GM19351 (cell line): ENCODE measurements at regions not wholly inside any gene's neighbourhood (a gene's known extent, or its start where the extent isn't known, plus 50 kb on each side); places are given as distances from the start of the nearest gene placed in this dataset.
"Not testable (repeated sequence)": the region's sequence is repeated elsewhere in the genome, so short reads cannot be mapped to it uniquely, and the experiment has no call there.

Experiments used
- ATAC-seq: cut with Tn5 transposase; IDR thresholded peaks from one replicate; pipeline ENCODE4 v1.9.1; 2021; ENCODE audit warnings: mild to moderate bottlenecking, moderate library complexity; ENCODE audit not compliant: unreplicated experiment

DNA sequence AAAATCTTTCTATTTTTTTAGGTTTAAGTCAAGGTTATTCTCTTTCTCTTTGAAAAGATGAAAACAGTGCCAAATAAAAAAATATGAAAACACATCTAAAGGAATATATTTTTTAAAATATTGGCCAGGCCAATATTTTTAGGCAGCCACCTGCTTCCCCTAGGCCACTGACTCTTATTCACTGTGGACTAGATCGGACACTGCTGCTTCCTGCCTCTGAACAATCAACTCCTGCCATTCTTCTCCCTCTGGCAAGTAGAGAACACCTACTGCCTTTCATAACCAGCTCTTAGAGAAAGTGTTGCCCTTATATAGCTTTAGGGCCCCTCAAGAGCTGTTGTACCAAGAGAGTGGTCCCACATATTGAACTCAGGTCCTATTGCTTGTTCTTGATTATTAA is 529.2 kb downstream of the RAPGEF2 start:
- ATAC-seq, result no peak

DNA sequence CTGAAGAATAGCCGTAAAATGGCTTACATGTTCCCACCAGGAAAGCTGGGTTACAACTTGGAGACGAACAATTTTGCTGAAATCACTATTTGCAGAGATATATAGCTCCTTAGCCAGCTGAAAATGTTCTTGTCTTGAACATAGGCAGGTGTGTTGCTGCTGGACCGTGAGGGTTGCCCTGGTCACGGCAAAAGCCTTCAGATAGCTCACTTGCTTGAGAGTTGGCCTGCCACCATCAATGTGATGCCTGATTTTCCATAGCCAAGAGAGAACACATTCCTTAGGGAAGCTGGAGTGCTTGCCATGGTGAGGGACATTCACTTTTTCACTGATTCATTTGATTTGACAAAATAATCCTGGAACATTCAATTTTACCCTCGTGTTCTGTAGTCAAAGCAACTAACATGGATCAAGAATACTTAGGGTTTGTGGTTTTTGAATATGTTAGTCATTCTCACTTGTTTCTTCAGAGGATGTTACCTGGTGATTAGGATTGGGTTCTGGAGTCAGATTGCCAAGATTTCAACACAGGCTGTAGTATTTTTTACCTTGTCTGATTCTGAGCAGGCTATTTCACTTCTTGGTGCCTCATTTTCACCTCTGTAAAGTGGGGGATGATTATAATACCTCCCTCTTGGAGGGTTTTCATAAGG is 536.9 kb downstream of the RAPGEF2 start:
- ATAC-seq, result no peak

- no peak for ATAC-seq
These were observed 546.4 kb downstream of the RAPGEF2 start for GRCh38 chr4:159649237-159649636.

GRCh38 chr4:159652871-159653270 is 550.0 kb downstream of the RAPGEF2 start:
- no peak for ATAC-seq

DNA sequence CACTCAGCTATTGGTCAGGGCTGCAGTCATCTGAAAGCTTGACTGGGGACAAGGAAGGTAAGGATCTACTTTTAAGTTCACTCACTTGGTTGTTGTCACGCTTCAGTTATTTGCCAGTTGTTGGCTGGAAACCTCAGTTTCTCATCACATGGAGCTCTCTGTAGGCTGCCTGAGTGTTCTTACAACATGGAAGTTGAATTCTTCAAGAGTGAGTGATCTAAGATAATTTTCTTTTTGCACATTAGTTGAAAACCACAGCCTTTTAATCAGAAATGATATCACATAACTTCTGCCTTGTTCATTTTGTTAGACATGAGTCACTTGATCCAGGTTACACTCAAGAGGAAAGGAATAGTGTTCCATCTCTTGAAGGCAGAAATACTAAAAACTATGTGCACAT is 552.7 kb downstream of the RAPGEF2 start:
- ATAC-seq, result no peak

- ATAC-seq, result no peak
These were observed 566.2 kb downstream of the RAPGEF2 start for GRCh38 chr4:159669094-159669493.

GRCh38 chr4:159673221-159673620 is 570.3 kb downstream of the RAPGEF2 start:
- no peak for ATAC-seq

- no peak for ATAC-seq
These were observed 571.4 kb downstream of the RAPGEF2 start for GRCh38 chr4:159674241-159674640.

DNA sequence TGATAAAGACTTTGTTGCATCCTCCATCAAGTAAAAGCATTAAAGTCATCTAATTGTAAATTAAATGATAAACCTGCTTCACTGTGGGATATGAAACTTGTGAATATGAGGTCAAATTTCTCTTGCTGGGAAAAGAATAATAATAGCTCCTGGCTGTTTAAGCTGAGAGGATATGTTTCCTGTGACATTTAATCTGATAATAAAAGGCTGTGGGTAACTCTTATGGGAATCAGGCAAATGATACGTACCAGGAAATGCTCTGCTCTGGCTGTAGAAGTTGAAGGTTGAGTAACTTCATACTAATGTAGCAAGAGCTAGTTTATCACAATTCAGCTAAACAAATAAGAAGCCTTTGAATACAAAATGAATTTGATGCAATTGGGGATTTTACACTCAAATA is 574.6 kb downstream of the RAPGEF2 start:
- ATAC-seq, result no peak

- no peak for ATAC-seq
These were observed 580.1 kb downstream of the RAPGEF2 start for GRCh38 chr4:159682996-159683395.

DNA sequence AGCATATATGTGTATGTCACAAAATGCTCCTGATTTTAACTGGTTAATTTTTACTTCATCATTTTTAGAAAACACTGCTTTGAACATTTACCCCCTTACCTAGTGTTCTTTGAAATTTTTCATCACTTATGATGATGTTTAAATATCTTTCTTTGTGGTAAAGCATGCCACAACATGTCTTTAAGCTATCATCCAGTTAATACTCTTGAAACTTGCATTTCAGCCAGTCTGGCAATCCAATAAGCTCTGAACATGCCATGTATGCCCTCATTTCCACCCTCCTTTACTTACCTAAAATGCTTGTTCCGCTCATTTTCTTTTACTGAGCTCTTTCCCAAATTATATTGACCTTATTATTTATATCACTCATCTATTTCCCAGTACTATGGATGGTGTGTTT is 581.2 kb downstream of the RAPGEF2 start:
- no peak for ATAC-seq

DNA sequence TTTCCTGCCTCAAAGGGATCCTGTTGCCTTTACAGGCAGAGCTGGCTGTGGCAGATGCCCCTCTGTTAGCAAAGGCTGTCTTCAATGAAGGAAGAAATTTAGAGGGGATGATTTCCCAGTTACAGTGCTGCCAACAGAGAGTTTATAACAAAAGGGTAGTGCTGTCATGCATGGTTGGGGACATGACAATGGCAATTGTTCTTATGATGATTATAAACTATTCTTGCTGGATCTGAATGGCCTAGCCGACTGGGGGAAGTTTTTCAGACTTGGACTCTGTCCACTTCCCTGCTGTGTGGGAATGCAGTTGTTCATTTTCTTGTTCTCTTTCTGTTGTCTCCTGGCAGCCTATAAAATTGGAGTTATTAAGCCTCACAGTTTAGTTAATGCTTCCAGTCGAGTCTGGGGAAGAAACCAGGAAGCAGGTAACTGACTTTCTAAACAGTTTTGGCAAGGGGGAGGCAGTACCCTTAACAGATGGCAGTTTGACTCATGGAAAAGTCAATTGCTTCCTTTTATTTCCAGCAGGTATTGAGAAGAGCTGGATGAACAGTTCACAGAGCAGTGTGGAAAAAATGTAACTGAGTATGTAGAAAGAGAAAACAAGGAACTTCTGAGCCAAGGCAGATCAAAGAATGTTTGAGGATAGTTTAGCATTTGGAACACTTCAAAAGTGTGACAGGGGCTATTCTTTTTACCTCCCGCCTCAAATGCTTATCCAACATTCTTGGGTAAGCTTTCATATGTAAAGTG is 582.6 kb downstream of the RAPGEF2 start:
- no peak for ATAC-seq

- ATAC-seq, result no peak
These were observed 586.6 kb downstream of the RAPGEF2 start for GRCh38 chr4:159689526-159689925.

DNA sequence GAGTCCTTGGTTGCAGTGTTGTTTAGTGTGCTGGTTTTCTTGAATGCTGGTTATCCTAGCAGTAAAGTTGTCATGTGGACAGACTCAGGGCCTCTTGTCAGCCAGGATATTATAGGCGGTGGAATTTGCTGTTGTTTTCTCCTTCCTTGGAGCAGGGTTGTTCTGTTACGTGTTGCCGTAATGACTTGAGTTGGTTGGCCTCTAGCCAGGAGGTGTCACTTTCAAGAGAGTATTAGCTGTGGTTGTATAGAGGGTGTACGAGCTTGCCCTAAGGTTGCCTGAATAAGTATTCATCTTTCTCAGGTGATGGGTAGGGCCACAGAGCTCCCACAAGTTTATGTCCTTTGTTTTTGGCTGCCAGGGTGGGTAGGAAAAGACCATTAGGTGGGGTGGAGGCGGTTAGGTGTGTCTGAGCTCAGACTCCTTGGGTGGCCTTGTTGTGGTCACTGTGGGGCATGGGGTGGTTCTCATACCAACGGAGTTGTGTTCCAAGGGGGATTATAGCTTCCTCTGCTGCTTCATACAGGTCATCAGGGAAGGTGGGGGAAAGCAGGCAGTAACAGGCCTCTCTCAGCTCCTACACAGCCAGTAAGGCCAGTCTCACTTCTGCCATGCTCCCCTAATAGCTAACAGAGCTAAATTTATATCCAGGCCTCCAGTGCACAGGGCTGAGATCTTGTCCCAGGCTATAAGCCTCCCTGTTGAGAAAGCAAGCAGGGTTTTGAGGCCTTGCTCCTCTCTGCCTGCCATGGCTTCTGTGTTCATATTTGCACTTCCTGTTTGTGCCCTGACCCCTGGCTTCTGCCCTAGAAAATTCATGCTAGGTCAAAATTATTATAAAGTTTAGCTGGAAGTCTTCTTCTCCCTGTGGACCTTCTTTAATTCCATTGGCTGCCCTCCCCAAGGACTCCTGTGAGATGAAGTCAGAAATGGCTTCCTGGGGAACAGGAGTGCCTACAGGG is 594.7 kb downstream of the RAPGEF2 start:
- ATAC-seq, result no peak

GRCh38 chr4:159698336-159698735 is 595.5 kb downstream of the RAPGEF2 start:
- ATAC-seq, result no peak

- no peak for ATAC-seq
These were observed 599.3 kb downstream of the RAPGEF2 start for GRCh38 chr4:159702200-159702599.

DNA sequence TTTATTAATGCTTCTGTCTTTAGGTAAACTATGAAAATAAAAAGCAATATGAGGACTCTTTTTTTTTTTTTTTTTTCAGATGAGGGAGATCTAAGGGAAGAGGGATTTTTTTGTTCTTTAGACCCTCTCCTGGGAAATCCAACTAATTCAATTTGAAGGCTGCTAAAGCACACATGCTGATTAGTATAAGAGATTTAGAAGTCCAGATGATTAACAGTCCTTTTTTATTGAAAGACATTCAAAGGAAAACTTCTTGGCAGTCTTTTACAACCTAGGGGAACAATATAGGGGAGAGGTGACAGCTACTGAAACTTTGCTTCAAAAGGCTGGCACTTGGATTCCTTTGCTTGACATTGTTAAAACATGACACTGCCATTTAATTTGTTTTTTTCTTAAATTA is 602.5 kb downstream of the RAPGEF2 start:
- no peak for ATAC-seq

- no peak for ATAC-seq
These were observed 603.8 kb downstream of the RAPGEF2 start for GRCh38 chr4:159706704-159707103.

DNA sequence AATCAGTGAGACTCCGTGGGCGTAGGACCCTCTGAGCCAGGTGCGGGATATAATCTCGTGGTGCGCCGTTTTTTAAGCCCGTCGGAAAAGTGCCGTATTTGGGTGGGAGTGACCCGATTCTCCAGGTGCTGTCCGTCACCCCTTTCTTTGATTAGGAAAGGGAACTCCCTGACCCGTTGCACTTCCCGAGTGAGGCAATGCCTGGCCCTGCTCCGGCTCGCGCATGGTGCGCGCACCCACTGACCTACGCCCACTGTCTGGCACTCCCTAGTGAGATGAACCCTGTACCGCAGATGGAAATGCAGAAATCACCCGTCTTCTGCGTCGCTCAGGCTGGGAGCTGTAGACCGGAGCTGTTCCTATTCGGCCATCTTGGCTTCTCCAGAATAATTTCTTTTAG is 612.3 kb downstream of the RAPGEF2 start:
- ATAC-seq, result not testable (repeated sequence)

- ATAC-seq, result no peak
These were observed 616.7 kb downstream of the RAPGEF2 start for GRCh38 chr4:159719531-159719930.

DNA sequence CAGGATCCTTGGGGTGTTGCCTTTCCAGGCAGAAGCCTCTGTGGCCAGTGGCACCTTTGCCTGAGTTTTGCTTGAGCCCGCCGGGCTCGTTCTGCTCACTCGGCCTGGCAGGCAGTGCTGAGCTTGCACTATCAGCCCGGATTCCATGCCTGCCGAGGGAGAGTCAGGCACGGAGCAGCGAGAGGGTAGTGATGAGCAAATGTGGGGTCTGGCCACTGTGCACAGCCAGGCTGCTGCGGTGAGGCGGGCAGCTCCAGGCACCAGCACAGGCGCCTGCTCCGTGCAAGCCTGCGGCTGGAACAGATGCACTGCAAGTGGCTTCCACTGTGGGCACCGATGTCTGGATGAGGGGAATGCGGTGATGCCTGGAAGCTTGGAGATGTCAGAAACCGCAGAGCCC is 619.2 kb downstream of the RAPGEF2 start:
- ATAC-seq, result no peak
